Bronchial epithelial cell (primary cell): ENCODE measurements at regions not wholly inside any gene's neighbourhood (a gene's known extent, or its start where the extent isn't known, plus 50 kb on each side); places are given as distances from the start of the nearest gene placed in this dataset.

Experiments
- DNase-seq: peaks from one replicate; pipeline ENCODE4 v3.0.0-alpha.2; 2010; ENCODE audit warnings: low read depth
- FAIRE-seq: peaks from 2 replicates; lab custom pipeline; 2011; peaks lifted over from hg19 to GRCh38; lab: Jason Lieb, UNC
- H3K27me3 ChIP-seq: 2 replicates; pipeline ENCODE4 v1.5.1; 2011; ENCODE audit warnings: low read length; ENCODE audit not compliant: control insufficient read depth, insufficient read depth
- H3K36me3 ChIP-seq: 2 replicates; pipeline ENCODE4 v1.5.1; 2011; ENCODE audit warnings: low read length; ENCODE audit not compliant: control insufficient read depth, insufficient read depth
- H3K4me3 ChIP-seq: 2 replicates; pipeline ENCODE4 v1.5.1; 2011; ENCODE audit warnings: mild to moderate bottlenecking, low read depth, low read length, control low read depth
- CTCF ChIP-seq: IDR thresholded peaks from 2 replicates; pipeline ENCODE4 v1.5.1; 2011; ENCODE audit warnings: mild to moderate bottlenecking, moderate library complexity, low read length, control low read depth, inconsistent platforms; ENCODE audit not compliant: insufficient read depth, severe bottlenecking

- no peak for FAIRE-seq
- no peak for DNase-seq
- H3K27me3 ChIP-seq, result no peaks in the 10 kb centered on the region
- TF ChIP-seq CTCF, result no peak
- H3K4me3 ChIP-seq, result no peak overlapping the region
- H3K36me3 ChIP-seq, result no peaks in the 10 kb centered on the region
Measured at GRCh38 chr3:72627271-72627670, 221.0 kb downstream of the SHQ1 start.

DNA sequence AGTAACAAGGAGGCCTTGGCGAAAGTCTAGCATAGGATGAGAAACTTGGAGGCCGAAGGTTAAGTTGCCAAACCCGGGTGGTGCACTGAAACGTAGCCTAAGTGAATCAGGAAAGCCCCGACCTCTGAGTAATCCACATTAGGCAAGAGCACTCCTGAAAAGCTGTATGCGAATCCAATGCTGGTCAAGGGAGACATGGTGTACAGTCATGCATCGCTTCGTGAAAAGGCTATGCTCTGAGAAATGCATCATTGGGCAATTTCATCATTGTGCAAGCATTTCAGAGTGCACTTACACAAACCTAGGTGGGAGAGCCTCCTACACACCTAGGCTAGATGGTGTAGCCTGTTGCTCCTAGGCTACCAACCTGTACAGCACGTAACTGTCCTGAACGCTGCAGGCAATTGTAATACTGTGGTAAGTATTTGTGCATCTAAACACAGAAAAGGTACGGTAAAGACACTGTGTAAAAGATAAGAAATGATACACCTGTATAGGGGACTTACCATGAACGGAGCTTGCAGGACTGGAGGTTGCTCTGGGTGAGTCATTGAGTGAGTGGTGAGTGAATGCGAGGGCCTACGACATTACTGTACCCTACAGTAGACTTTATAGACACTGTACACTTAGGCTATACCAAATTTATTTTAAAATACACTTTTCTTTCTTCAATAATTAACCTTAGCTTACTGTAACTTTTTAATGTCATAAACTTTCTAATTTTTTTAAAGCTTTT lies 222.5 kb downstream of the SHQ1 start:
- no peak overlapping the region for H3K4me3 ChIP-seq
- H3K27me3 ChIP-seq, result no peaks in the 10 kb centered on the region
- DNase-seq (peak; percentile 100), FAIRE-seq (peak; percentile 99)
- TF ChIP-seq CTCF, result no peak
- no peaks in the 10 kb centered on the region for H3K36me3 ChIP-seq

DNA sequence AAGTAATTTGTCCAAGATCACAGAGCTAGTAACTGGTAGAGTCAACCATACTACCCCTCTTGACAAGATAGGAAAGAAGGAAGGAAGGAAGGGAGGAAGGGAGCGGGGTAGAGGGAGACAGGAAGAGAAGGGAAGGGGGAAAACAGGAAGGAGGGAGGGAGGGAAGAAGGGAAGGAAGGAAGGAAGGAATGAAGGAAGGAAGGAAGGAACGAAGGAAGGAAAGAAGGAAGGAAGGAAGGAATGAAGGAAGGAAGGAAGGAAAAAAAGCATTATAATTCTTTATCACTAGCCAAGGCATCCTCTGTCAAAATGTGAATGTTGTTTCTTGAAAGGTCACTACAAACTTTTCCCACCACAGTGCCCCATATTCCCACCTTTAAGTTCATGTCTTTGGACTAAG lies 223.6 kb downstream of the SHQ1 start:
- DNase-seq (no peak), FAIRE-seq (no peak)
- no peak for TF ChIP-seq CTCF
- no peaks in the 10 kb centered on the region for H3K36me3 ChIP-seq
- no peaks in the 10 kb centered on the region for H3K27me3 ChIP-seq
- H3K4me3 ChIP-seq, result no peak overlapping the region

GRCh38 chr3:72618739-72619138 lies 229.5 kb downstream of the SHQ1 start:
- no peaks in the 10 kb centered on the region for H3K27me3 ChIP-seq
- DNase-seq (no peak), FAIRE-seq (no peak)
- no peaks in the 10 kb centered on the region for H3K36me3 ChIP-seq
- TF ChIP-seq CTCF, result no peak
- H3K4me3 ChIP-seq, result no peak overlapping the region

DNA sequence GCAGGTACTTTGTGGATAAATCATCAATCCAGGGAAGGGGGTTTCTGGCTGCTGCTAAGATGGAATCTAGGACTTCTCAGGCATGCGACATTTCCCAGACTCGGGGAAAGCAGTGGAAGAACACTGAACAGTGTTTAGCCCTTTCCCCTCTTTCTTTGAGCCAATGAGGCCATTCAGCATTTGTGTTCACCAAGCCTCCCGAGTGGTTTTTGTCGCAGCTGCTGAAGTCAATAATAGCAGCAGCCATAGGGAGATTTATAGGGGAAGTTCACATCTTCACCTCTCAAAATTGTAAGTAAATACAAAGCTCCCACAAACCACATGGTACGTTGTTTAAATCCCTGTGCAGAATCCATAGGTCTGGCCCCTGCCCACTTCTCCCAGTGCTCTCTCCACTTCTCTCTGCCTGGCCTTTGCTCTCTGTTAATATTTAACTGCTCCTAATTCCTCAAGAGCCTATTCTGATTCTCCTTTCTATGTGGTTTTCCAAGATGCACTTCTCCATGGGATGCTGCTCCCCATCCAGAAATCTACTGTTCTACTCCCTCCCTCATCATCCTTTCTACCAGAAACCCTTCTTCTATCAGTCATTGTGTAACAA lies 230.7 kb downstream of the SHQ1 start:
- H3K27me3 ChIP-seq, result no peaks in the 10 kb centered on the region
- no peaks in the 10 kb centered on the region for H3K36me3 ChIP-seq
- no peak for FAIRE-seq
- no peak for DNase-seq
- no peak for TF ChIP-seq CTCF
- H3K4me3 ChIP-seq, result no peak overlapping the region

- no peak for TF ChIP-seq CTCF
- Histone ChIP-seq H3K4me3 (no peak overlapping the region), H3K36me3 (no peaks in the 10 kb centered on the region), H3K27me3 (no peaks in the 10 kb centered on the region)
- FAIRE-seq (no peak), DNase-seq (no peak)
Measured at GRCh38 chr3:72615776-72616175, 232.5 kb downstream of the SHQ1 start.
